GM04504 (cell line): ENCODE measurements at regions not wholly inside any gene's neighbourhood (a gene's known extent, or its start where the extent isn't known, plus 50 kb on each side); places are given as distances from the start of the nearest gene placed in this dataset.
"Not testable (repeated sequence)": the region's sequence is repeated elsewhere in the genome, so short reads cannot be mapped to it uniquely, and the experiment has no call there.

Source experiments
- DNase-seq: peaks from one replicate; pipeline ENCODE4 v3.0.0-alpha.2; 2012; ENCODE audit warnings: low read depth

- DNase-seq, result no peak
These were observed 142.7 kb upstream of the SULF2 start for GRCh38 chr20:47927944-47928343.

- DNase-seq, result no peak
These were observed 142.1 kb upstream of the SULF2 start for GRCh38 chr20:47927385-47927851.

DNA sequence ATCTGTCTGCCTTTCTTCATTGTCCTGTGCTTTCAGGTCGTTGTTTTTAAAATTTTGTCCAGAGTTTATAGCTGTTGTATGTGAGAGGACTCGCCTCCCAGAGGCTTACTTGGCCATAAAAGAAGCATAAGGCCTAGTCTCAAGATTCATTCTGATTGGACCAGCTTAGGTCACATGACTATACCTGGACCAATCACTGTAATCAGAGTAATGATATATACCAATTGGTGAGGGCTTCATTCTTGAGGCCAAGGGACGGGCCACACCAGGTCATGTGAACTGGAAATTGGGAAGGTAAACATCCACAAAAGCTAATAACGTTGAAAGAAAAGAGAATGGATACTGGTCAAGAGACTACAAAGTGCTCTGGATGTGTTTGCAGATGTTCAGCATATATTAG is 141.4 kb upstream of the SULF2 start:
- DNase-seq, result no peak

DNA sequence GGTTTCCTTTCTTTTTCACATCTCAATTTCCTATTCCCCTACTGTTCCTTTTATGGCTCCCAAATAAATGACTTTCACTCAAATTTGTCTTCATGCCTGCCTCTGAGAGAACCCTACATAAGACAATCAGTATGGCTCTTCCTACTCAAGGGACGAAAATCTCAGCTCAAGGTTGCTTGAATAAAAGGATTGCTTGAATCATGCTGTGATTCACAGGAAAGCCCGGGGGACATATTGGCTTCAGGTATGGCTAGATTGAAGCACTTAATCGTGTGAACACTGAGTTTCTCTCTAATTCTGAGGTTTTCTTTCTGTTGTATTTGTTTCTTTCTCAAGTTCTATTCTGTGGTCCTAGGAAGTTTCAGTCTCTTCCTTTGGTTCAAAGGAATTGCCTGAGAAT is 140.3 kb upstream of the SULF2 start:
- DNase-seq, result no peak

GRCh38 chr20:47922269-47922668 is 137.0 kb upstream of the SULF2 start:
- DNase-seq, result no peak

DNA sequence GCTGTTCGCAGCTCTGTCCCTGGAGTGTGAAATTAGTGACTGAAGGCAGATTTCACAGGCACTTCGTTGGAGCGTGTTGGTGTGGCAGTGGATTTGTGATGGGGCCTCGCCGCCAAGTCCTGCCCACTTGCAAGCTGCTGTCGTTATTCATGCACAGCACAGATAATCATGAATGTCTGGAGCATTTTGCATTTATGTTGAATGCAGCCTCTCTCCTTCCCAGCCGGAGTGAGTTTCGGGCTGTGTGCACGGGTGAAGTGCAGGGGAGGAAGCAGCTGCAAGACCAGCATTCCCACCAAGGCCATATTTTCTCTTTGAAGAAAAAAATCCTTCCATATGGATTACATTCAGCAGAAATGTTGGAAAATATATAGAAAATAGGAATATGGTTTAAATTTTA is 136.5 kb upstream of the SULF2 start:
- not testable (repeated sequence) for DNase-seq

DNA sequence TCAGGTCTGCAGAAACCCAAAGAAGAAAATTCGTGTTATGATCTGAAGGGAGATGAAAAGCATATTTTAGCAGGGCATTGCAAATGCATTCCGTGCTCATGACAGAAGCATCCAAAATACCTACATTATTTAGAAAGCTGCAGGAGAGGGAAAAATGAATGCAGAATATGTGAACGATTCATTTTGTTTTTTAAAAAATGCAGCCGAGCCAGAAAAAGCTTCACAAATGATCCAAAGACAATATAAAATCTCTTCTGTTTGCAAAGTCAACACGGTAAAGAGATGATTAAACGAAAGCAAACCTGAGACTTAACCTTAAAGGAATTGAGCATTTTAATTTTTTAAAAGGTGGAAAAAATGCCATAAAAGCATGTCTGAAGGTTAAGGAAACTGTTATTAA is 136.1 kb upstream of the SULF2 start:
- no peak for DNase-seq

- DNase-seq, result no peak
These were observed 132.3 kb upstream of the SULF2 start for GRCh38 chr20:47917549-47918070.

DNA sequence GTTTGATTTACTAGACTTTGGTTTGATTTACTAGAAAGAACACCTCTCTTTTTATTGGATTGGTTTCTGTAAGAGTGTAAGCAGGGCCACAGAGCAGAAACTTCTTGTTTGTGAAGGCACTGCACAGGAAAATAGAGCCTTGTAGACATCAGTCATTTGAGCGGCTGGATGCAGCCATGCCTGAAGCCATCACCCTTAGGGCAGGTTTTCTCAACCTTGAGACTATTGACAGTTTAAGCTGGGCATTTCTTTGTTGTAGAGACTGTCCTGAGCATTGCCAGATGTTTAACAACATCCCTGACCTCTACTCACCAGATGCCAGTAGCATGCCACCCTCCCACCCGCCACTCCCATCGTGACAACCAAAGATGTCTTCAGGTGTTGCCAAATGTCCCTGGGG is 130.2 kb upstream of the SULF2 start:
- no peak for DNase-seq

GRCh38 chr20:47914792-47915191 is 129.5 kb upstream of the SULF2 start:
- no peak for DNase-seq

DNA sequence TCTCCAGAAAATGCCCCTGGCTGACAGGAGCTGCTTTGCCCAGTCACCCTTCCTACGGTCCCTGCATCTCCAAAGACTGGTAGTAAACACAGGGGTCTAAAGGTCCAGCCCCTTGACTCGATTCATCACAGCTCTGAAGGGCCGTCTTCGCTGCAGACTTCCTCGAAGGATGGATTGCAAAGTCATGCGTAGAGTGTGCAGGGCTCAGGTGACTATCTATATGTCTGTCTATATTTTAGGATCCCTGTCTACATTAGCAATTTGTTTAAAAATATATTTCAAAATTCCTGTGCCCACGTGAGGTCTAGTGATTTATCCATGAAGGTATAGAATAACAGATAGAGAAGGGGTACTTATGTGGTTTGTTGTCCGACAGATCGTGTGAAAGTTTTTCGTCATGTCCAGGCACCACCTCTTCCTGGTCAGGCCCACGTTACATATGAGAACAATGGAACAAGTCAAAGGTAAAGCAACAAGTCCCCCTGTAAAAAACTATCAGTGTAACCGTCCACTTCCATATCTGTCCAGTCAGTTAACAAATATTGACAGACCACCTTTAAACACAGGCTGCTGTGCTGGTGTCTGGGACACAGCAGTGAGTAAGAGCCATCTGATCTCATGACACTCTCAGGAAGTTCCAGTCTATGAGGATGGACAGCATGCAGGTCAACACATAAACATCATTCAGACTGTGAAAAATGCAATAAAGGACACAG is 127.7 kb upstream of the SULF2 start:
- DNase-seq, result not testable (repeated sequence)

GRCh38 chr20:47912165-47912564 is 126.9 kb upstream of the SULF2 start:
- DNase-seq, result not testable (repeated sequence)

GRCh38 chr20:47909696-47910369 is 124.6 kb upstream of the SULF2 start:
- not testable (repeated sequence) for DNase-seq

GRCh38 chr20:47908361-47909035 is 123.2 kb upstream of the SULF2 start:
- not testable (repeated sequence) for DNase-seq

DNA sequence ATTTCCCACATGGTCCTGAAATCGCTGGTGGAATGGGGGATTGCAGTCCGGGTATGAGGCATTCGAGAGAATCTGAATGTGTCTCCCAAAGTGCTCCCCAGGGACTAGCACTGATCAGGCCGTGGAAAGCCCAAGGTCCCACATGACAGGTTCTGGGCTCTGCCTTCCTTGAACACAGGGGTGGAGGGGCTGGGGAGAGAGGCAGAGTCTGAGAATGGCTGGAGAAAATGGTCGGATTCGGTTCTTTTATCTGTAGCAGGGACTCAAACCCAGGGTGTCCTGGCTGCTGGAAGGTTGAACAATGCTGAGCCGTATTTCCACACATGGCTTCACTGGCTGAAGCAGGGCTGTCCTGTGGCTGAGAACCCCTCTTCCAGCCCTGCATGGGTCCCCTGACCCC is 122.7 kb upstream of the SULF2 start:
- DNase-seq, result not testable (repeated sequence)

GRCh38 chr20:47907031-47907675 is 121.9 kb upstream of the SULF2 start:
- DNase-seq, result no peak

- DNase-seq, result no peak
These were observed 121.0 kb upstream of the SULF2 start for GRCh38 chr20:47906348-47906660.

GRCh38 chr20:47905628-47906347 is 120.5 kb upstream of the SULF2 start:
- no peak for DNase-seq

DNA sequence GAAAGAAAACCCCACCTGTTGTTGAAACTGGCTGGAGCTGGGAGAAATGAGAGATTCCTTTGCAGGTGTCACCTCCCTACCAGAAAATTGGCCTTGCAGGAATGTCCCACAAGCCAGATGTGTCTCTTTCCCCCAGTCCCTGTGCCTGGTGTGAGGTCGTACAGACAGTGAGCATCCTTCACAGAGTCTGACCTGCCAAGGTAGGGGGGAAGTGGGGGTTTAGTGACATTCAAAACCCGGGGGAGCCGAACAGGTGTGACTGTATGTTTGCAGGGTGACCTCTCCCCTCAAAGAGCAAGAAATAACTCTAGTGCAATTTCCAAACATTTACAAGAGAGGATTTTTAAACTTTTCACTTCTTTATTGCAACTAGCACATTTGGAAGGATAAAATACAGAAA is 117.7 kb upstream of the SULF2 start:
- DNase-seq, result not testable (repeated sequence)

DNA sequence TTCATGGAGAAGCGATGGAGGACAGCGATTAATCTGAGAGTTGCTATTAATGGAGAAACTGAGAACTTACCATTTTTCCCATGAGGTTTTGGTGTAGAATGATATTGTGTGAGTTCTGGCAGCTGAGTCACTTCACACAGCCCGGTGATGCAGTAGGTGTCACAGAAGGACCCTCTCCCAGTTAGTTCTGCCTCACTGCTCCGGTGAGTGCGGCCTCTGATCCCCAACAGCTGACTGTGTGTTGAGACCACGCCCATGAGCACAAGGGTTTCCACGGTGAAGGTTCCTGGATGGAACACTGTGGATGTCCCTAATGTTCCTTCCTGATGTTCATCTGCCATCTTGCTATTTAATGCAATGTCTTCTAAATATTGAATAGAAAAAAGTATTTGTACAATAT is 114.0 kb upstream of the SULF2 start:
- DNase-seq, result not testable (repeated sequence)

- DNase-seq, result no peak
These were observed 112.2 kb upstream of the SULF2 start for GRCh38 chr20:47897461-47897860.

DNA sequence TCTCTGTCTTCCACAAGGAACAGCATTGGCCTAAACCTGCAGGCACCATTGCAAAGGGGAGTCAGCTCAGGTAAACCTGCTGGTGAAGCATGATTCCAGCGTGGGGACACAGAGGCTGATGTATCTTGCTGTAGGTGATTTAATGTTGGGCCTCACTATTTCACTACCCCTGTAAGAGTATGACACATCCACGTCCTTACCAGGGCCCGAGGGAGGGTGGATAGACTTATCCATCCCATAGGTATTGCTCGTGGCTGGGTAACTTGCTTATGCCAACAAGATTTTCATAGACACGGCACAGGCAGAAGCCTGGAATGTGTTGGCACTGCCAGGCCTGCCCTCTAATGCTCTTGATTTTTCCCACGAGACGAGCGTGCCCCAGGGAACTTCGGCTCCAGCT is 107.4 kb upstream of the SULF2 start:
- DNase-seq, result not testable (repeated sequence)
